ENCODE measurements at regions not wholly inside any gene's neighbourhood (a gene's known extent, or its start where the extent isn't known, plus 50 kb on each side); places are given as distances from the start of the nearest gene placed in this dataset.

GRCh38 chr7:138207555-138207971 lies 131.3 kb downstream of the AKR1D1 start:
- Histone ChIP-seq H3K79me1 (ENCODE audit: low read depth in 1 of 2, low read length in 2 of 2) (no peaks in the 10 kb centered on the region), H3K27ac (ENCODE audit: insufficient read depth, low read length) (no peak overlapping the region), H3K9ac (ENCODE audit: low read depth, low read length) (no peak overlapping the region), H3K9me1 (ENCODE audit: insufficient read depth, low read length) (no peaks in the 10 kb centered on the region), H2BK15ac (ENCODE audit: low read depth, low read length) (no peak overlapping the region), H4K8ac (ENCODE audit: low read depth in 2 of 2, low read length in 2 of 2) (no peak overlapping the region), H3K4ac (ENCODE audit: low read depth, low read length) (no peak overlapping the region), H2BK120ac (ENCODE audit: low read depth, low read length) (no peak overlapping the region), H3K36me3 (ENCODE audit: control insufficient read depth, insufficient read depth, low read length) (no peaks in the 10 kb centered on the region), H4K91ac (ENCODE audit: insufficient read depth, low read depth, low read length) (no peak overlapping the region), H2AFZ (replicated peaks; ENCODE audit: low read length, poor library complexity) (no peak overlapping the region), H3K56ac (ENCODE audit: extremely low read depth, insufficient read depth, low read length) (no peak overlapping the region), H2AK5ac (ENCODE audit: low read depth, low read length) (no peak overlapping the region), H4K20me1 (ENCODE audit: insufficient read depth, low read length) (no peaks in the 10 kb centered on the region), H3K18ac (ENCODE audit: low read depth, low read length) (no peak overlapping the region), H3K27me3 (ENCODE audit: control insufficient read depth, insufficient read depth, low read length) (no peaks in the 10 kb centered on the region), H3K4me2 (ENCODE audit: low read depth, low read length) (no peak overlapping the region), H3K14ac (replicated peaks; ENCODE audit: low read depth, low read length) (no peak overlapping the region), H3K9me3 (ENCODE audit: control insufficient read depth, insufficient read depth, low read length) (peaks cover 7% of the 10 kb centered on the region), H3K4me1 (ENCODE audit: control insufficient read depth, insufficient read depth, low read length) (no peaks in the 10 kb centered on the region), H3K4me3 (ENCODE audit: insufficient read depth, low read depth, low read length) (no peak overlapping the region), H4K5ac (ENCODE audit: low read depth, low read length) (no peak overlapping the region), H2AK9ac (replicated peaks; ENCODE audit: low read depth, low read length, poor library complexity) (no peak overlapping the region), H2BK5ac (ENCODE audit: low read depth, low read length, poor library complexity, severe bottlenecking) (no peak overlapping the region), H3K23ac (ENCODE audit: low read depth, low read length) (no peak overlapping the region), H2BK20ac (ENCODE audit: low read depth, low read length) (no peak overlapping the region)
- DNase-seq: no peak
- dilution Hi-C loops (cut with HindIII; ENCODE audit: low sequenced_read_pairs, unreplicated experiment): no loop called here
- TF ChIP-seq MAFK (IDR thresholded peaks at IDR 0.05; ENCODE audit: low read depth, low read length) (no peak), MAZ (IDR thresholded peaks at IDR 0.05; ENCODE audit: borderline replicate concordance, low read depth, low read length) (no peak), SMC3 (IDR thresholded peaks at IDR 0.05; ENCODE audit: low read depth, low read length) (no peak), BHLHE40 (IDR thresholded peaks at IDR 0.05; ENCODE audit: low read depth, low read length) (no peak), USF2 (IDR thresholded peaks at IDR 0.05; ENCODE audit: low read depth, low read length) (no peak), RFX5 (IDR thresholded peaks at IDR 0.05; ENCODE audit: low read depth, low read length) (no peak), ELK1 (IDR thresholded peaks at IDR 0.05; ENCODE audit: borderline replicate concordance, low read depth, low read length) (no peak), CHD1 (IDR thresholded peaks at IDR 0.05; ENCODE audit: low read depth, low read length) (no peak), FOS (IDR thresholded peaks at IDR 0.05; ENCODE audit: low read depth, low read length) (no peak), RAD21 (IDR thresholded peaks at IDR 0.05; ENCODE audit: low read length) (no peak), CTCF (conservative IDR thresholded peaks at IDR 0.05; ENCODE audit: low read depth, low read length) (no peak), CEBPB (IDR thresholded peaks at IDR 0.05; ENCODE audit: low read depth, low read length) (no peak), POLR2A (IDR thresholded peaks at IDR 0.05; ENCODE audit: low read depth, low read length) (no peak), MXI1 (IDR thresholded peaks at IDR 0.05; ENCODE audit: borderline replicate concordance, low read depth, low read length) (no peak), RCOR1 (IDR thresholded peaks at IDR 0.05; ENCODE audit: insufficient replicate concordance, low read length) (no peak), NFE2L2 (IDR thresholded peaks at IDR 0.05; ENCODE audit: low read depth, low read length) (no peak)
- in situ Hi-C loops (cut with MboI; ENCODE audit: low sequenced_read_pairs): no loop called here
- POLR2A ChIA-PET (ENCODE audit: unreplicated experiment): no interaction called here
- CTCF ChIA-PET: no interaction called here
- WGBS, 2 experiments (ENCODE audit: extremely low coverage in 2 of 2, insufficient read length in 1 of 2): no CpG with 5 or more reads among the region's 3 CpGs
- ATAC-seq (ENCODE audit: low read depth): no peak
- BruUV-seq (replicated peaks): no TSS peak
- intact Hi-C loops (cut with micrococcal nuclease): no loop called here

Measured in IMR-90 (cell line).